AG10803 (cell line): ENCODE measurements at regions not wholly inside any gene's neighbourhood (a gene's known extent, or its start where the extent isn't known, plus 50 kb on each side); places are given as distances from the start of the nearest gene placed in this dataset.

Source experiments
- DNase-seq: peaks from one replicate; pipeline ENCODE4 v3.0.0; 2010; ENCODE audit warnings: low read depth
- H3K4me3 ChIP-seq: 2 replicates; pipeline ENCODE4 v1.5.1; 2011; ENCODE audit warnings: mild to moderate bottlenecking, low read length, control low read depth
- CTCF ChIP-seq: conservative IDR thresholded peaks from 2 replicates; pipeline ENCODE4 v1.5.1; 2011; ENCODE audit warnings: mild to moderate bottlenecking, low read length, control low read depth, inconsistent platforms

- no peak overlapping the region for H3K4me3 ChIP-seq
- DNase-seq = no peak
- TF ChIP-seq CTCF = no peak
Observed at GRCh38 chr9:81532251-81532650, 157.1 kb downstream of the TLE1 start.

GRCh38 chr9:81531511-81531910 is 157.8 kb downstream of the TLE1 start:
- no peak for DNase-seq
- TF ChIP-seq CTCF = no peak
- H3K4me3 ChIP-seq = no peak overlapping the region

DNA sequence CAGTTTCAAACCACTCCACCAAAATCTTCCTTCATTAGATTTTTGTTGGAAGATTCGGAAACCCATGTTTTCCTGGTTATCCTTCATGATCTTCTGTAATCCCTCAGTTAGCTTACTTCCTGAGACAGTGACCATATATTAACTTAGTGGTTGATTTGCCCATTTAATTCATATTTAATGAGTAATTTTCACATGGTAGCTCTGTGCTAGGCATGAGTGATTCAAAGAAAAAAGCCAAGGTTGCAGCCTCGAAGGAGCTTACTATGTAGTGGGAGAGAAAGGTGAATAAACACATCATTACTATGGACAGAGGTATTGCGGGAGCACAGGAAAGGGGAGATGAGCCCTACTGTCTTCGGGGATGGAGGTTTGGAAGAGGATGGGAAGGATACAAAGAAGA is 158.5 kb downstream of the TLE1 start:
- no peak for DNase-seq
- no peak overlapping the region for H3K4me3 ChIP-seq
- TF ChIP-seq CTCF = no peak

DNA sequence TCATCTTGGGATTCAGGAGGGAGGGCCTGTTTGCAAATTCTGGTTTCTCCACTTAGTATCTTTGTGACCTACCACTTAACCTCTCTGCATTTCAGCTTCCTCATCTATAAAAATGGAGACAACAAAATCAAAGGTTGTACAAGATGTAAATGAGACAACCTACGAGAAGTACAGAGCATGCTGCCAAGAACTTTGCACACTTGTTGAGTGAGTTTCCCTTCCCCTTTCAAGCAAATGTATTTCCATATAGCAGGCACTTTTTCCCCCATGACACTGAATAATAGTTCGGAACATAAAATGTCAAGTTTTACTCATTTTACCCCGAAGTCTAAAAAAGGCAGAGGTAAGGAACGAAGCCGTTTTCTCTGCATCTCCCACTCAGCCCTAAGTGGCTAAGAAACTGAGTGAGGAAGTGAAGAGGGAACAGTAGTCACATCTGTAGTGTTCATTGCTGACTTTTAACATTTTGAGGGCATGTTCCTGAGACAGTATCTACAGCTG is 159.0 kb downstream of the TLE1 start:
- TF ChIP-seq CTCF = no peak
- H3K4me3 ChIP-seq = no peak overlapping the region
- DNase-seq = no peak

- H3K4me3 ChIP-seq = no peak overlapping the region
- TF ChIP-seq CTCF = no peak
- DNase-seq = peak; percentile 48
Observed at GRCh38 chr9:81529556-81530193, 159.7 kb downstream of the TLE1 start.

DNA sequence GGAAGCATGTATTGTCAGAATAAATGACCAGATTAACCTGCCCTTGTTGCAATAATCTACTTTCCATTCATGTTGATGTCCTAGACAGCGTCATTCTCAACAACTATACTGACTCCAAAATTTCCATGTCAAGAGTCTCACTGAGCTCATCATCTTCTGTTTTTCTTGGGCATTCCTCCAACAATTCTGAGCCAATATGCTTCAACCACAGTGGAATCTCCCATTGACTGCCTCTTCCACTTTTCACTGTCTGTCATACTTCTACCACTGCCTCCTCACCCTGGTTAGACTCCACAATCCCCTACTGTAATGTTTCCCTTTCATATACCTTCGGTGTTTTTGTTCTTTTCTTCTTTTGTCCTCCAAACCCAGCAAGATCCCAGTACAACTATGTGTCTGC is 162.8 kb downstream of the TLE1 start:
- no peak overlapping the region for H3K4me3 ChIP-seq
- TF ChIP-seq CTCF = no peak
- peak; percentile 69 for DNase-seq

DNA sequence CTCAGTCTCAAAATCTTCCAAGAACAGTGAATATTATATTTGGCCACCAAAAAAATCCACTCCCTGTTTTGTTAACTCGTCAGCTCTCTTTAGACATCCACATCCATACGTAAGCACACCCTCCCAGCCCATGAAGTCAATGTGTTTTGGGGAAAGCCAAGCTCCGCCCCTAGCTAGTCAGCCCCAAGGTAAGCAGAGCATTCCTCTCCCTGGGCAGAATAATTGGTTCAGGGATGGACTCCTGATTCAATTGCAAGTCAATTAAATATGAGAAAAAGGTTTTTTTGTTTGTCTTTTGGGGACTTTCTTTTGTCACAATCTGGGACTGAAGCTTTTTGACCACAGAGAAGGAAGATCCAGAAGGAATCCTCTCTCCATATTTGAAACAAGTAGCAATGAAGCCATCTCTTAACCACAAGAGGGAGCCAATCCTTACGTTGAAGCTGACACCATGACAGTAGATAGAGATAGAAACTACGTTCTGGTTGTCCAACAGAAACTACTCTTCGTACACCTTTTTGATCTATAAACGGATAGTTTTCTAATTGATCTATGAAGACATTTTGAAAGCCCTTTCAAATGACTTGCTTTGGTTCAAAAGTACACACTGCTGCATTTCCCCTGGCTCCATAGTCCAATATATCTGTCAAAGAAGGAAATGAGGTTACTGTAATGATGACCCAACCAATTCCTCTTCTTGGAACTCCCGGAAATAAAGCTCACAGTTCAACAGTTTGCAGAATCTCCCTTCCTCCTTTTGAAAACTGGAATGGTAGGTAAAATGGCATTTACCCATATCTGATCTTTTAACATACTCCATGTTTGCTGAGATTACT is 166.4 kb downstream of the TLE1 start:
- no peak overlapping the region for H3K4me3 ChIP-seq
- TF ChIP-seq CTCF = peak; percentile 80
- DNase-seq = peak; percentile 73
